Testis (tissue), 2 donors: ENCODE measurements at regions not wholly inside any gene's neighbourhood (a gene's known extent, or its start where the extent isn't known, plus 50 kb on each side); places are given as distances from the start of the nearest gene placed in this dataset.

Experiments
- POLR2A ChIP-seq: fragments of 450-650 bp; IDR thresholded peaks from one replicate; pipeline ENCODE4 v1.6.1; 2017; ENCODE audit warnings: antibody characterized with exemption, mild to moderate bottlenecking, moderate library complexity
- TF ChIP-seq, protein P1 (sequence below), 3 experiments: fragments of 450-650 bp in 2 of 3; fragments of 200-600 bp in 1 of 3; sonication (generic) in 1 of 3; IDR thresholded peaks; one replicate each; pipeline ENCODE4 v1.5.1; 2016 to 2019; ENCODE audit warnings: antibody characterized with exemption in 3 of 3, mild to moderate bottlenecking in 2 of 3, moderate library complexity in 1 of 3

DNA sequence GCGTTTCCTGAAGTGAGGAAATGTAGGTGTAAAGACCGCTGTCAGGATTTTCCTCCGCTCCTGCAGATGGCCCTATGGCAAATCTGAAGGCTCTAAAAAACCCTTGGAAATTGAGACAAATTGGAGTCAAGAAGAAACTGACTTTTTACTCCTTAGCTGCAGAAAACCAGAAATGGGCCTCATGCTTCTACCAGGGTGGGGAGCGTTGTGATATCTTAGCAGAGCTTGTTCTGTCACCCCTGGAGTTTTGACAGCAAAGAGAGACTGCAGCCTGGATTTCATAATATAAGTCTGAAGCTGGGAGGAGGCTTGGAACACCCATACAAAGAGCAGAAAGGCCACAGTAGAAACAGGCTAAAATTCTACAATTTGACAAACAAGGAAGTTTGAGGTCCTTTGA, 283.0 kb upstream of the PLSCR5 start:
- TF ChIP-seq, protein P1, sequence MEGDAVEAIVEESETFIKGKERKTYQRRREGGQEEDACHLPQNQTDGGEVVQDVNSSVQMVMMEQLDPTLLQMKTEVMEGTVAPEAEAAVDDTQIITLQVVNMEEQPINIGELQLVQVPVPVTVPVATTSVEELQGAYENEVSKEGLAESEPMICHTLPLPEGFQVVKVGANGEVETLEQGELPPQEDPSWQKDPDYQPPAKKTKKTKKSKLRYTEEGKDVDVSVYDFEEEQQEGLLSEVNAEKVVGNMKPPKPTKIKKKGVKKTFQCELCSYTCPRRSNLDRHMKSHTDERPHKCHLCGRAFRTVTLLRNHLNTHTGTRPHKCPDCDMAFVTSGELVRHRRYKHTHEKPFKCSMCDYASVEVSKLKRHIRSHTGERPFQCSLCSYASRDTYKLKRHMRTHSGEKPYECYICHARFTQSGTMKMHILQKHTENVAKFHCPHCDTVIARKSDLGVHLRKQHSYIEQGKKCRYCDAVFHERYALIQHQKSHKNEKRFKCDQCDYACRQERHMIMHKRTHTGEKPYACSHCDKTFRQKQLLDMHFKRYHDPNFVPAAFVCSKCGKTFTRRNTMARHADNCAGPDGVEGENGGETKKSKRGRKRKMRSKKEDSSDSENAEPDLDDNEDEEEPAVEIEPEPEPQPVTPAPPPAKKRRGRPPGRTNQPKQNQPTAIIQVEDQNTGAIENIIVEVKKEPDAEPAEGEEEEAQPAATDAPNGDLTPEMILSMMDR (IDR thresholded peaks at IDR 0.05), result no peak
- TF ChIP-seq POLR2A, result no peak
